ENCODE measurements at regions not wholly inside any gene's neighbourhood (a gene's known extent, or its start where the extent isn't known, plus 50 kb on each side); places are given as distances from the start of the nearest gene placed in this dataset.
A peak's percentile ranks its signal among the peaks of the same experiment; 100 is the strongest.
"Not testable (repeated sequence)": the region's sequence is repeated elsewhere in the genome, so short reads cannot be mapped to it uniquely, and the experiment has no call there.

DNA sequence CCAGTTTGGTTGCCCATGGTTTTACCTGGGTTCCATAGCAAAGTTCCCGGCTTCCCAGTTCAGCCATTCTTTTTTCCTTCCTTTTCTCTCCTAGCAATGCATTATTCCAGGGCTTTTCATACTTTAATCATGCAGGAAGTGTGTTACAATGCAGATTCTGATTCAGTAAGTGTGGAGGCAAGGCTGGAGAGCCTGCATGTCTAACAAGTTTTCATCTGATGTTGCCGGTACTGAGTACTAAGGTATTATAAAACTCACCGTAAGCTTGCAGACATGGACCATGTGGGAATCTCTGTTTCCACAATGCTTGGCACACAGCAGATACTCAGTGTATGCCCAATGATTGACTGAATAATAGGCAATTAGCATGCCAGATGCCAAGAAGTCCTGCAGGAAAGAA, 102.9 kb upstream of the SHB start:
- Histone ChIP-seq H3K27me3 (ENCODE audit: control insufficient read depth, insufficient read depth, low read length) (no peaks in the 10 kb centered on the region), H3K27ac (ENCODE audit: low read length) (no peak overlapping the region), H3K9me3 (ENCODE audit: control insufficient read depth, insufficient read depth, low read depth, low read length) (peaks cover 3% of the 10 kb centered on the region; the same call in 1 of the 2 replicates), H3K36me3 (ENCODE audit: control insufficient read depth, insufficient read depth, low read length) (no peaks in the 10 kb centered on the region), H3K4me1 (ENCODE audit: control insufficient read depth, insufficient read depth, low read length) (no peaks in the 10 kb centered on the region), H3K4me3 (ENCODE audit: low read depth in 2 of 2, low read length in 2 of 2) (no peak overlapping the region)
- POLR2A ChIA-PET, result no interaction called here
- no peak for DNase-seq (ENCODE audit: low read depth, low spot score)
- CTCF ChIA-PET, result no interaction called here
- no peak for TF ChIP-seq POLR2AphosphoS5 (IDR thresholded peaks at IDR 0.05; ENCODE audit: low read depth, low read length)
- TF ChIP-seq SIN3A (IDR thresholded peaks at IDR 0.05; ENCODE audit: borderline replicate concordance, insufficient read depth, low read depth, low read length), result no peak
- no peak for TF ChIP-seq CTCF (IDR thresholded peaks at IDR 0.05)
- TF ChIP-seq, protein P1, sequence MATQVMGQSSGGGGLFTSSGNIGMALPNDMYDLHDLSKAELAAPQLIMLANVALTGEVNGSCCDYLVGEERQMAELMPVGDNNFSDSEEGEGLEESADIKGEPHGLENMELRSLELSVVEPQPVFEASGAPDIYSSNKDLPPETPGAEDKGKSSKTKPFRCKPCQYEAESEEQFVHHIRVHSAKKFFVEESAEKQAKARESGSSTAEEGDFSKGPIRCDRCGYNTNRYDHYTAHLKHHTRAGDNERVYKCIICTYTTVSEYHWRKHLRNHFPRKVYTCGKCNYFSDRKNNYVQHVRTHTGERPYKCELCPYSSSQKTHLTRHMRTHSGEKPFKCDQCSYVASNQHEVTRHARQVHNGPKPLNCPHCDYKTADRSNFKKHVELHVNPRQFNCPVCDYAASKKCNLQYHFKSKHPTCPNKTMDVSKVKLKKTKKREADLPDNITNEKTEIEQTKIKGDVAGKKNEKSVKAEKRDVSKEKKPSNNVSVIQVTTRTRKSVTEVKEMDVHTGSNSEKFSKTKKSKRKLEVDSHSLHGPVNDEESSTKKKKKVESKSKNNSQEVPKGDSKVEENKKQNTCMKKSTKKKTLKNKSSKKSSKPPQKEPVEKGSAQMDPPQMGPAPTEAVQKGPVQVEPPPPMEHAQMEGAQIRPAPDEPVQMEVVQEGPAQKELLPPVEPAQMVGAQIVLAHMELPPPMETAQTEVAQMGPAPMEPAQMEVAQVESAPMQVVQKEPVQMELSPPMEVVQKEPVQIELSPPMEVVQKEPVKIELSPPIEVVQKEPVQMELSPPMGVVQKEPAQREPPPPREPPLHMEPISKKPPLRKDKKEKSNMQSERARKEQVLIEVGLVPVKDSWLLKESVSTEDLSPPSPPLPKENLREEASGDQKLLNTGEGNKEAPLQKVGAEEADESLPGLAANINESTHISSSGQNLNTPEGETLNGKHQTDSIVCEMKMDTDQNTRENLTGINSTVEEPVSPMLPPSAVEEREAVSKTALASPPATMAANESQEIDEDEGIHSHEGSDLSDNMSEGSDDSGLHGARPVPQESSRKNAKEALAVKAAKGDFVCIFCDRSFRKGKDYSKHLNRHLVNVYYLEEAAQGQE (IDR thresholded peaks at IDR 0.05; ENCODE audit: insufficient read depth in 1 of 2, low read depth in 2 of 2, low read length in 1 of 2), result no peak
- no peak for TF ChIP-seq TCF7L2 (IDR thresholded peaks at IDR 0.05; ENCODE audit: low read depth, low read length)
- in situ Hi-C loops (cut with HindIII; ENCODE audit: low pct_unique_long_range_greater_than_20kb, low sequenced_read_pairs), result no loop called here
- no peak for ATAC-seq
- intact Hi-C loops (cut with micrococcal nuclease; ENCODE audit: unreplicated experiment), result no loop called here
- BruUV-seq (replicated peaks), result no TSS peak

DNA sequence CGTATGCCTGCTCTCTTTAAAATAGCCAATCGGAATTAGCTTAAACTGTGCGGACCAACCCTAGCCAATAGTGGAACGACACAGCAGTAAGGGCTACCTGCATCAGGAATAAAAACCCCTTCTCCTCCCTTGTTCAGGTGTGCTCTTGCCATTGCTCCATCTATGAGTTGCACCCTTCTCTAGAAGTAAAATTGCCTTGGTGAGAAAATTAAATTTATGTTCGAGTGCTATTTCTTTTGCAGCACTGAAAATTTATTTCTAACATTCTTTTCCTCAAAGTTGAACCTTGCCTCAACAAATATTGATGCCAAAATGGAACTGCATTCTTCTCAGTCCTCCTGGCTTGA, 102.5 kb upstream of the SHB start:
- no TSS peak for BruUV-seq (replicated peaks)
- CTCF ChIA-PET, result no interaction called here
- intact Hi-C loops (cut with micrococcal nuclease; ENCODE audit: unreplicated experiment), result no loop called here
- no peak overlapping the region for H3K4me3 ChIP-seq (ENCODE audit: low read depth in 2 of 2, low read length in 2 of 2)
- H3K27me3 ChIP-seq (ENCODE audit: control insufficient read depth, insufficient read depth, low read length), result no peaks in the 10 kb centered on the region
- POLR2A ChIA-PET, result no interaction called here
- no peak overlapping the region for H3K27ac ChIP-seq (ENCODE audit: low read length)
- ATAC-seq, result no peak
- H3K36me3 ChIP-seq (ENCODE audit: control insufficient read depth, insufficient read depth, low read length), result no peaks in the 10 kb centered on the region
- H3K4me1 ChIP-seq (ENCODE audit: control insufficient read depth, insufficient read depth, low read length), result no peaks in the 10 kb centered on the region
- TF ChIP-seq TCF7L2 (IDR thresholded peaks at IDR 0.05; ENCODE audit: low read depth, low read length) (no peak), POLR2AphosphoS5 (IDR thresholded peaks at IDR 0.05; ENCODE audit: low read depth, low read length) (no peak), CTCF (IDR thresholded peaks at IDR 0.05) (no peak), SIN3A (IDR thresholded peaks at IDR 0.05; ENCODE audit: borderline replicate concordance, insufficient read depth, low read depth, low read length) (no peak)
- TF ChIP-seq, protein P1 (IDR thresholded peaks at IDR 0.05; ENCODE audit: insufficient read depth in 1 of 2, low read depth in 2 of 2, low read length in 1 of 2), result no peak
- in situ Hi-C loops (cut with HindIII; ENCODE audit: low pct_unique_long_range_greater_than_20kb, low sequenced_read_pairs), result no loop called here
- H3K9me3 ChIP-seq (ENCODE audit: control insufficient read depth, insufficient read depth, low read depth, low read length), result peaks cover 3% of the 10 kb centered on the region; the same call in 1 of the 2 replicates
- no peak for DNase-seq (ENCODE audit: low read depth, low spot score)

- intact Hi-C loops (cut with micrococcal nuclease; ENCODE audit: unreplicated experiment); H3K4me1 ChIP-seq (ENCODE audit: control insufficient read depth, insufficient read depth, low read length); H3K36me3 ChIP-seq (ENCODE audit: control insufficient read depth, insufficient read depth, low read length); H3K27ac ChIP-seq (ENCODE audit: low read length); H3K4me3 ChIP-seq (ENCODE audit: low read depth in 2 of 2, low read length in 2 of 2); CTCF ChIA-PET; BruUV-seq (replicated peaks); H3K9me3 ChIP-seq (ENCODE audit: control insufficient read depth, insufficient read depth, low read depth, low read length); POLR2A ChIA-PET; in situ Hi-C loops (cut with HindIII; ENCODE audit: low pct_unique_long_range_greater_than_20kb, low sequenced_read_pairs); H3K27me3 ChIP-seq (ENCODE audit: control insufficient read depth, insufficient read depth, low read length); DNase-seq (ENCODE audit: low read depth, low spot score): not testable (repeated sequence)
- peak; percentile 71; the same call in 1 of the 2 replicates for ATAC-seq
Measured at GRCh38 chr9:38170763-38171537, 101.9 kb upstream of the SHB start.
